Breast epithelium (tissue), 3 donors: ENCODE measurements at regions not wholly inside any gene's neighbourhood (a gene's known extent, or its start where the extent isn't known, plus 50 kb on each side); places are given as distances from the start of the nearest gene placed in this dataset.

Experiments used
- CTCF ChIP-seq, 3 donors: fragments of 450-650 bp; IDR thresholded peaks; one replicate each; pipeline ENCODE4 v1.5.1; 2016 to 2017; ENCODE audit warnings: antibody characterized with exemption in 3 of 3, mild to moderate bottlenecking in 3 of 3, moderate library complexity in 3 of 3
- POLR2A ChIP-seq: fragments of 450-650 bp; IDR thresholded peaks from one replicate; pipeline ENCODE4 v1.6.1; 2016; ENCODE audit warnings: antibody characterized with exemption, mild to moderate bottlenecking, moderate library complexity

- TF ChIP-seq CTCF (IDR thresholded peaks at IDR 0.05) (no peak), POLR2A (no peak)
Observed at GRCh38 chr9:129480227-129480626, 140.7 kb downstream of the C9orf50 start.
